ENCODE measurements at regions not wholly inside any gene's neighbourhood (a gene's known extent, or its start where the extent isn't known, plus 50 kb on each side); places are given as distances from the start of the nearest gene placed in this dataset.
A peak's percentile ranks its signal among the peaks of the same experiment; 100 is the strongest.

GRCh38 chr2:64760128-64760527 is 106.4 kb upstream of the SERTAD2 start:
- TF ChIP-seq CTCF (IDR thresholded peaks at IDR 0.05), result no peak
- no peak for DNase-seq (ENCODE audit: low spot score)
- ATAC-seq (ENCODE audit: low FRiP score), result no peak

DNA sequence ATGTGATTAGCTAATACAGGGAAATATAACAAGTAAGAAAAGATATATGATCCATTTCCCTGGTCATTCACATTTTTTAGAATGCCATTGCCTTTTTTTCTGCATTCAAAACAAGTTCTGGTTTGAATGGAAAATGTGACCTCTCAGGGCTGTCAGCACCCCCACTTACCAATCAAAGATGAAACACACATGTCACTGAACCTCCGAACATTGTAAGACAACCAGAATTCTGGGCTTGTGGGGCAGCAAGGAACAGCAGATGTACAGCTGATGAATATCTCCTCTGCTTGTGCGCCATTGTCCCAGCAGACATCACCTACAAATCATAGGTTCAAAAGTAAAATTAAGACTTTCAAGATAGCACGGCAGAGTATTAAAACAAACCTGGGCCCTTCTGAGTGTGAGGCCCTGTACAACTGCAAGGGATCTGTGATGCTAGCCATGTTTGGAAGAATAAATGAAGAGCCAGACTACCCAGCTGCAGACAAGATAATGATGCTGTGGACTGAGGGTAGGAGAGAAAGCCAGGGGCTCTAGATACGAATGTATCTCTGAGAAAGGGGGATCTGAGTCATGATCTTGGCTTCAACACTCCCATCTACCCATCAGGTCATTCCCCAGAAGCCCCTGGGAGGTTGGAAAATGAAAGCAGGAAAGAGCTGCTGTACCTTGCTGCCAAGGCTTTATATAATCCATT is 108.7 kb upstream of the SERTAD2 start:
- no peak for DNase-seq (ENCODE audit: low spot score)
- ATAC-seq (ENCODE audit: low FRiP score), result no peak
- TF ChIP-seq CTCF (IDR thresholded peaks at IDR 0.05), result no peak

GRCh38 chr2:64763126-64763525 is 109.4 kb upstream of the SERTAD2 start:
- no peak for TF ChIP-seq CTCF (IDR thresholded peaks at IDR 0.05)
- no peak for DNase-seq (ENCODE audit: low spot score)
- no peak for ATAC-seq (ENCODE audit: low FRiP score)

- DNase-seq (ENCODE audit: low spot score) (no peak), ATAC-seq (ENCODE audit: low FRiP score) (no peak)
- no peak for TF ChIP-seq CTCF (IDR thresholded peaks at IDR 0.05)
Observed at GRCh38 chr2:64765160-64765805, 111.6 kb upstream of the SERTAD2 start.

GRCh38 chr2:64766841-64767669 is 113.3 kb upstream of the SERTAD2 start:
- no peak for DNase-seq (ENCODE audit: low spot score)

More at GRCh38 chr2:64766841-64767669, 113.3 kb upstream of the SERTAD2 start:
- ATAC-seq (ENCODE audit: low FRiP score), result peak; percentile 33
- TF ChIP-seq CTCF (IDR thresholded peaks at IDR 0.05), result no peak
